ENCODE measurements at regions not wholly inside any gene's neighbourhood (a gene's known extent, or its start where the extent isn't known, plus 50 kb on each side); places are given as distances from the start of the nearest gene placed in this dataset.

DNA sequence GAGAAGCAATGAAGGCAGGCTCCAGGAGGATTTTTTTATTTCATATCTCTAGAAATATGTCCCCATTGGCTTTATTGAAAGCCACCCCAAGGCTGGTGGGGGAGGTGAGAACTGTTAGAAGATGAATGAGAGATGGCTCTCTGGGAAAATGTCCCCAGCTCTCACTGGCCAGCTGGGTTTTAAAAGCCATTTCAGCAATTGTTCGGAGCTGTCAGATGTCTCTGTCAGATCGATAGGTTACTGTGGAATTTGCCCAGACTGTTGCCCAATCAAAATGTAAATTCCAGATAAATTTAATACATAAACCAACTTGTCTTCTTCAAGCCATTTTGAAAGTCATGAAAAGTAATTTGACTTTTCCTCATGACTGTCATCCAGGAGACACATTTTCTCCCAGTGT lies 67.0 kb upstream of the BRINP1 start:
- CTCF ChIA-PET = no interaction called here
- POLR2A ChIA-PET = no interaction called here

GRCh38 chr9:119435076-119435475 lies 65.8 kb upstream of the BRINP1 start:
- Mint-ChIP-seq H3K4me1 (ENCODE audit: low read depth, unreplicated experiment) (peaks cover 8% of the 10 kb centered on the region), H3K4me3 (ENCODE audit: unreplicated experiment) (no peak overlapping the region), H3K27me3 (ENCODE audit: insufficient read depth, unreplicated experiment) (no peaks in the 10 kb centered on the region), H3K36me3 (ENCODE audit: insufficient read depth, unreplicated experiment) (no peaks in the 10 kb centered on the region), H3K27ac (ENCODE audit: unreplicated experiment) (no peak overlapping the region), H3K9me3 (ENCODE audit: unreplicated experiment) (no peaks in the 10 kb centered on the region)
- no peaks in the 10 kb centered on the region for H3K9me3 ChIP-seq
- H3K4me3 ChIP-seq (ENCODE audit: low read depth, low read length) = no peak overlapping the region
- CTCF ChIA-PET = interaction anchor here (0.6 kb wide), 1 partner anchor 549 kb away, joined by 3 read pairs; no protein-coding TSS in a partner anchor
- POLR2A ChIA-PET = no interaction called here
- no peak for TF ChIP-seq CTCF (IDR thresholded peaks at IDR 0.05; ENCODE audit: insufficient read depth in 1 of 2, low read depth in 1 of 2, low read length in 1 of 2, severe bottlenecking in 1 of 2, unreplicated experiment in 1 of 2)
- BruUV-seq (replicated peaks) = no TSS peak
- intact Hi-C loops (cut with micrococcal nuclease; ENCODE audit: unreplicated experiment) = loop anchor here (2.0 kb wide), 1 partner anchor 22 kb away; no protein-coding TSS in a partner anchor
- no peaks in the 10 kb centered on the region for H3K27me3 ChIP-seq (replicated peaks; ENCODE audit: control insufficient read depth, insufficient read depth, low read length)
- H3K4me1 ChIP-seq = no peaks in the 10 kb centered on the region; the same call in 1 of the 2 replicates
- H3K36me3 ChIP-seq (ENCODE audit: control insufficient read depth, insufficient read depth, low read length) = no peaks in the 10 kb centered on the region
- DNase-seq = no peak

More for the DNA sequence above, 67.0 kb upstream of the BRINP1 start:
- Mint-ChIP-seq H3K27ac (ENCODE audit: unreplicated experiment) (no peak overlapping the region), H3K27me3 (ENCODE audit: insufficient read depth, unreplicated experiment) (no peaks in the 10 kb centered on the region), H3K9me3 (ENCODE audit: unreplicated experiment) (no peaks in the 10 kb centered on the region), H3K4me3 (ENCODE audit: unreplicated experiment) (no peak overlapping the region), H3K4me1 (ENCODE audit: low read depth, unreplicated experiment) (peaks cover 8% of the 10 kb centered on the region), H3K36me3 (ENCODE audit: insufficient read depth, unreplicated experiment) (no peaks in the 10 kb centered on the region)
- Histone ChIP-seq H3K36me3 (ENCODE audit: control insufficient read depth, insufficient read depth, low read length) (no peaks in the 10 kb centered on the region), H3K9me3 (no peaks in the 10 kb centered on the region), H3K4me1 (no peaks in the 10 kb centered on the region; the same call in 1 of the 2 replicates), H3K4me3 (ENCODE audit: low read depth, low read length) (no peak overlapping the region), H3K27me3 (replicated peaks; ENCODE audit: control insufficient read depth, insufficient read depth, low read length) (no peaks in the 10 kb centered on the region)
- BruUV-seq (replicated peaks) = no TSS peak
- intact Hi-C loops (cut with micrococcal nuclease; ENCODE audit: unreplicated experiment) = no loop called here
- no peak for TF ChIP-seq CTCF (IDR thresholded peaks at IDR 0.05; ENCODE audit: insufficient read depth in 1 of 2, low read depth in 1 of 2, low read length in 1 of 2, severe bottlenecking in 1 of 2, unreplicated experiment in 1 of 2)
- no peak for DNase-seq

GRCh38 chr9:119432428-119432827 lies 63.2 kb upstream of the BRINP1 start:
- no TSS peak for BruUV-seq (replicated peaks)
- POLR2A ChIA-PET = no interaction called here
- no peak overlapping the region for H3K4me3 ChIP-seq (ENCODE audit: low read depth, low read length)
- Mint-ChIP-seq H3K27ac (ENCODE audit: unreplicated experiment) (no peak overlapping the region), H3K36me3 (ENCODE audit: insufficient read depth, unreplicated experiment) (no peaks in the 10 kb centered on the region), H3K9me3 (ENCODE audit: unreplicated experiment) (no peaks in the 10 kb centered on the region), H3K27me3 (ENCODE audit: insufficient read depth, unreplicated experiment) (no peaks in the 10 kb centered on the region), H3K4me1 (ENCODE audit: low read depth, unreplicated experiment) (no peaks in the 10 kb centered on the region), H3K4me3 (ENCODE audit: unreplicated experiment) (no peak overlapping the region)
- H3K27me3 ChIP-seq (replicated peaks; ENCODE audit: control insufficient read depth, insufficient read depth, low read length) = no peaks in the 10 kb centered on the region
- 0 out of 2 replicates have a peak, but pooled peaks cover 6% of the 10 kb centered on the region for H3K9me3 ChIP-seq
- no peaks in the 10 kb centered on the region for H3K4me1 ChIP-seq
- DNase-seq = no peak
- TF ChIP-seq CTCF (IDR thresholded peaks at IDR 0.05; ENCODE audit: insufficient read depth in 1 of 2, low read depth in 1 of 2, low read length in 1 of 2, severe bottlenecking in 1 of 2, unreplicated experiment in 1 of 2) = no peak
- H3K36me3 ChIP-seq (ENCODE audit: control insufficient read depth, insufficient read depth, low read length) = no peaks in the 10 kb centered on the region
- CTCF ChIA-PET = no interaction called here
- intact Hi-C loops (cut with micrococcal nuclease; ENCODE audit: unreplicated experiment) = no loop called here
